GM12878 (cell line): ENCODE measurements at regions not wholly inside any gene's neighbourhood (a gene's known extent, or its start where the extent isn't known, plus 50 kb on each side); places are given as distances from the start of the nearest gene placed in this dataset.

ENCODE experiments used
- CBFB ChIP-seq: IDR thresholded peaks from 2 replicates; pipeline ENCODE4 v1.6.1; 2016; ENCODE audit warnings: antibody characterized with exemption, low read depth
- CBX5 ChIP-seq: sonication (generic); IDR thresholded peaks from 2 replicates; pipeline ENCODE4 v1.6.1; 2016; ENCODE audit warnings: low read depth, moderate library complexity, mild to moderate bottlenecking, inconsistent platforms
- CTCF ChIP-seq, 3 experiments: IDR thresholded peaks in 2 of 3; conservative IDR thresholded peaks in 1 of 3; 2 replicates each; pipeline ENCODE4 v1.5.1; 2011; ENCODE audit warnings: low read depth in 3 of 3, low read length in 3 of 3, mild to moderate bottlenecking in 3 of 3, control low read depth in 2 of 3, moderate library complexity in 2 of 3, inconsistent platforms in 1 of 3, mixed read lengths in 1 of 3; ENCODE audit not compliant: control insufficient read depth in 2 of 3, insufficient read depth in 1 of 3; ENCODE audit errors: extremely low read depth in 1 of 3
- EZH2 ChIP-seq: IDR thresholded peaks from 2 replicates; pipeline ENCODE4 v1.6.1; 2012; ENCODE audit warnings: low read depth, mild to moderate bottlenecking, control low read depth, inconsistent platforms, low read length, borderline replicate concordance; ENCODE audit not compliant: control insufficient read depth
- HDAC2 ChIP-seq: fragments of 200-600 bp; sonication (generic); IDR thresholded peaks from 2 replicates; pipeline ENCODE4 v1.6.1; 2017
- JUNB ChIP-seq: IDR thresholded peaks from 2 replicates; pipeline ENCODE4 v1.6.1; 2016; ENCODE audit warnings: antibody characterized with exemption, mild to moderate bottlenecking
- MTA3 ChIP-seq: IDR thresholded peaks from 2 replicates; pipeline ENCODE4 v1.6.1; 2012; ENCODE audit warnings: low read length, inconsistent platforms, borderline replicate concordance
- PBX3 ChIP-seq: IDR thresholded peaks from 2 replicates; pipeline ENCODE4 v1.6.1; 2011; ENCODE audit warnings: mild to moderate bottlenecking, low read depth, low read length, moderate library complexity; ENCODE audit not compliant: insufficient replicate concordance
- POLR2A ChIP-seq: IDR thresholded peaks from 2 replicates; pipeline ENCODE4 v1.6.1; 2011; ENCODE audit warnings: low read depth, mild to moderate bottlenecking, low read length
- POLR2AphosphoS2 ChIP-seq: IDR thresholded peaks from 2 replicates; pipeline ENCODE4 v1.6.1; 2011; ENCODE audit warnings: low read depth, mild to moderate bottlenecking, low read length, improper control_type of control experiment, moderate library complexity
- TAF1 ChIP-seq: IDR thresholded peaks from 2 replicates; pipeline ENCODE4 v1.6.1; 2011; ENCODE audit warnings: mild to moderate bottlenecking, low read depth, low read length, borderline replicate concordance
- TCF3 ChIP-seq: IDR thresholded peaks from 2 replicates; pipeline ENCODE4 v1.6.1; 2012; ENCODE audit warnings: low read depth, mild to moderate bottlenecking, low read length, borderline replicate concordance; ENCODE audit not compliant: insufficient read depth
- USF2 ChIP-seq: IDR thresholded peaks from 2 replicates; pipeline ENCODE4 v1.6.1; 2011; ENCODE audit warnings: low read depth, low read length, improper control_type of control experiment, borderline replicate concordance

- no peak for TF ChIP-seq CTCF (IDR thresholded peaks at IDR 0.05 in 2 of 3, conservative IDR thresholded peaks at IDR 0.05 in 1 of 3; ENCODE audit: control insufficient read depth in 2 of 3, extremely low read depth in 1 of 3, insufficient read depth in 1 of 3, low read depth in 3 of 3, low read length in 3 of 3)
- no peak for TF ChIP-seq MTA3
- TF ChIP-seq TCF3, result no peak
- no peak for TF ChIP-seq CBFB
- TF ChIP-seq USF2, result no peak
- no peak for TF ChIP-seq JUNB
- no peak for TF ChIP-seq TAF1
- TF ChIP-seq EZH2, result no peak
- no peak for TF ChIP-seq POLR2AphosphoS2
- no peak for TF ChIP-seq POLR2A
- TF ChIP-seq CBX5, result no peak
- no peak for TF ChIP-seq PBX3
- TF ChIP-seq HDAC2, result no peak
These were observed 105.1 kb downstream of the MED10 start for GRCh38 chr5:6273090-6273735.
